Activated CD4-positive, alpha-beta T cell treated with anti-CD3 and anti-CD28 coated beads, Interleukin-2, amount 10 ng/mL, durations not matched to agents 24 days and 14 days (primary cell): ENCODE measurements at regions not wholly inside any gene's neighbourhood (a gene's known extent, or its start where the extent isn't known, plus 50 kb on each side); places are given as distances from the start of the nearest gene placed in this dataset.

Source experiments
- DNase-seq: peaks from one replicate; pipeline ENCODE4 v3.0.0; 2022
- H3K27ac Mint-ChIP-seq: one replicate; pipeline ENCODE4 v1.8.0; 2022; ENCODE audit warnings: mild to moderate bottlenecking, mixed read lengths
- H3K27me3 Mint-ChIP-seq: one replicate; pipeline ENCODE4 v1.8.0; 2022; ENCODE audit warnings: mixed read lengths
- H3K36me3 Mint-ChIP-seq: one replicate; pipeline ENCODE4 v1.8.0; 2022; ENCODE audit warnings: low read depth, mild to moderate bottlenecking, mixed read lengths
- H3K4me1 Mint-ChIP-seq: one replicate; pipeline ENCODE4 v1.8.0; 2021; ENCODE audit warnings: mixed read lengths
- H3K4me3 Mint-ChIP-seq: one replicate; pipeline ENCODE4 v1.8.0; 2022; ENCODE audit warnings: mild to moderate bottlenecking, moderate library complexity, mixed read lengths
- H3K9me3 Mint-ChIP-seq: one replicate; pipeline ENCODE4 v1.8.0; 2021; ENCODE audit warnings: mixed read lengths
- intact Hi-C: fragments of 100-400 bp; cut with micrococcal nuclease; formaldehyde crosslinking; loops from one replicate; pipeline ENCODE4 v1.15.1; 2023

DNA sequence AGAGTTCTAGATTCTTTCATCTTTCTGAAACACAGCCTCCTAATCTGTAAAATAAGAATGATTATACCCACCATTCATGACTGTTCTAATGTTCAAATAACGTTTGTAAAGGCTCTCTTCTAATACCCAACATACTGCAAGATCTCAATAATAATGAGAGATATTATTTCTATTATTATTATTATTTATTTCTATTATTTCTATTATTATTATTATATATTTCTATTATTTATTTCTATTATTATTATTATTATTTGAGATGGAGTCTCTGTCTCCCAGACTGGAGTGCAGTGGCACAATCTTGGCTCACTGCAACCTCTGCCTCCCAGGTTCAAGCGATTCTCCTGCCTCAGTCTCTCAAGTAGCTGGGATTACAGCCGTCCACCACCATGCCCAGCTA, 395.5 kb downstream of the EFNB2 start:
- H3K27me3 Mint-ChIP-seq, result no peaks in the 10 kb centered on the region
- H3K36me3 Mint-ChIP-seq, result no peaks in the 10 kb centered on the region
- DNase-seq, result no peak
- intact Hi-C loops, result no loop called here
- H3K27ac Mint-ChIP-seq, result no peak overlapping the region
- no peak overlapping the region for H3K4me3 Mint-ChIP-seq
- no peaks in the 10 kb centered on the region for H3K4me1 Mint-ChIP-seq
- H3K9me3 Mint-ChIP-seq, result no peaks in the 10 kb centered on the region

DNA sequence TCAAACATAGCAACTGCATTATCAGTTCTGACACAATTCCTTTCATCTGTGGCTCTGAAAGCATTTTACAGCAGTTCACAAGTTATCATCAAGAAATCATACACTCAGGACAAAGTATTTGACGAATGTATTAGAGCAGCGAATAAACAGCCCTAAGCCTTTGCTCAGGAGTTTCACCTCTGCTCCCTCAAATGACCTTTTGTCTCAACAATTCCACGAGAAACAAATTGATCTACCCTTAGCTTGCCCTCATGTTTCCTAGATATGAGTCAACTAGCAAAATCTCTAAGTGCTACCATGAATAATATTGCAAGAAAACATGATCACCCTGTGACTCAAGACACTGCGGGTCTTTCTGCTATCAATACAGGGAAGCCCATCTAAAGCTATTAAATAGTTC, 396.1 kb downstream of the EFNB2 start:
- H3K4me3 Mint-ChIP-seq, result no peak overlapping the region
- intact Hi-C loops, result no loop called here
- no peaks in the 10 kb centered on the region for H3K36me3 Mint-ChIP-seq
- no peak overlapping the region for H3K27ac Mint-ChIP-seq
- no peaks in the 10 kb centered on the region for H3K27me3 Mint-ChIP-seq
- H3K9me3 Mint-ChIP-seq, result no peaks in the 10 kb centered on the region
- H3K4me1 Mint-ChIP-seq, result no peaks in the 10 kb centered on the region
- no peak for DNase-seq

DNA sequence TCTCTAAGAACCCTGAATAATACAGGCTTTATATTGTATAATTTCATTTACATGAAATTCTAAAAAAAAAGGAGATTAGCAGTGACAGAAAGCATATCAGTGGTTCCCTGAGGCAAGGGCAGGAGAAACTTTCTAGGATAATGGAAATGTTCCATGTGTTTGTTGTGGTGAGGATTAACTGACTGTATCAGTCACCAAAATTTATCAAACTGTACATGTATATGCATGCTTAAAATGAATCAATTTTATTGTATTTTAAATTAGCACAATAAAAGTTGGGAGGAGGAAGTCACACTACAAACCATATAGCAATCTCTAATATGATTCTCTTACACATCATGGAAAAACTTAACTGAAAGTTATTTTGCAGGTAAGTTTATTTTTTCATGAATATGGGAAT, 396.8 kb downstream of the EFNB2 start:
- H3K36me3 Mint-ChIP-seq, result no peaks in the 10 kb centered on the region
- H3K4me3 Mint-ChIP-seq, result no peak overlapping the region
- no peak for DNase-seq
- H3K9me3 Mint-ChIP-seq, result peaks cover 3% of the 10 kb centered on the region
- intact Hi-C loops, result no loop called here
- no peaks in the 10 kb centered on the region for H3K4me1 Mint-ChIP-seq
- H3K27me3 Mint-ChIP-seq, result no peaks in the 10 kb centered on the region
- no peak overlapping the region for H3K27ac Mint-ChIP-seq

DNA sequence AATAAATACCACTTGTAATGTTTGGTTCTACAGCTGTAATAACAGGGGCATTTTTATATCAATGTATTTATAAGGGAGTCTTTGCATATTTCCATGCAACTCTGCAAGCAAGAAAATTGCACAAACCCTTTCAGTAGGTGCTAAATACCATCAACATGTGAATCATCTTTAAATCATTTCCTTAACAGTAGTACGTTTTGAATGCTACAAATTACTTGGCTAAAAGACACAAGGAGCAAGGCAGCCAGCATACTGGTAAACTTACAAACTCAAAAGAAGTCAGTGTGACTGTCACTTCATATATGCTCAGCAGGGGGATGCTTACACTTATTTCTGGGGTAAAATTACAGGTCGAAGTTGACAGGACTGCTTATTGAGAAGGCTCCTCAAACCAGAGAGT, 402.4 kb downstream of the EFNB2 start:
- H3K4me3 Mint-ChIP-seq, result no peak overlapping the region
- H3K4me1 Mint-ChIP-seq, result no peaks in the 10 kb centered on the region
- H3K9me3 Mint-ChIP-seq, result peaks cover 3% of the 10 kb centered on the region
- H3K27me3 Mint-ChIP-seq, result no peaks in the 10 kb centered on the region
- DNase-seq, result no peak
- no peaks in the 10 kb centered on the region for H3K36me3 Mint-ChIP-seq
- H3K27ac Mint-ChIP-seq, result no peak overlapping the region
- intact Hi-C loops, result no loop called here

DNA sequence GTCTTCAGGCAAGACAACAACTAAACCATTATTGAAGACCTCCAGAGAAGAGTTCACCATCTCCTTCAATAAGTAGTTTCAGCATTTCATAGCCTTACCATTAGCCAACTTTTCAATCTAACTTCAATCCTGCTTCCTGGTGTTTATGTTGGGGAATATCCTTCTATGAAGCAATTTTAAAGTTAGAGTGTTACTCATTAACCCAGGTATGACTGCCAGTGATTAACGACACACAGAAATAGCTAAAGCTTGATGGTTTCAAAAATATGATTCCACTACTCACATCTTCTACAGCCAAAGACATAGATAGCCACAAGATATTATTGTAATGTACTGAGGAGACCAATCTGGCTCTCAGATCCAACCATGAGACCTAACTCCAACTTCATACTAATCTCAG, 403.2 kb downstream of the EFNB2 start:
- no peaks in the 10 kb centered on the region for H3K36me3 Mint-ChIP-seq
- peaks cover 3% of the 10 kb centered on the region for H3K9me3 Mint-ChIP-seq
- H3K4me1 Mint-ChIP-seq, result no peaks in the 10 kb centered on the region
- DNase-seq, result no peak
- no peak overlapping the region for H3K27ac Mint-ChIP-seq
- no peak overlapping the region for H3K4me3 Mint-ChIP-seq
- intact Hi-C loops, result no loop called here
- H3K27me3 Mint-ChIP-seq, result no peaks in the 10 kb centered on the region

DNA sequence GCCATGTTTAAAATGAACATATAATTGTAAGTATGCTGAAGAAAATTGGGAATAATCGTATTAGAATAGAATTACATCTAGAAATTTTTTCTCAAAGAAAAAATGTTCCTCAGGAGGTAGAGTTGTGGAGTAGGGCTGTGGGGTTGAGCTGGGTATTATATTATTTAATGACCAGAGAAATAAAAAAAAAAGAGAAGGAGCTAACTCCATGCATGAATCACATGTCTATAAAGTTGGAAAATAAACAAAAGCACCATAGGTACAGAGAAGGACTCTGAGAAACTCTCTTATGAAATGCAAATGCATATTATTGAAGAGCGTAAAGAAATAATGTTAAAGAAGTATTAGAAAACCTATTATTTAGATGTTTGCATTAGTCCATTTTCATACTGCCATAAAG, 405.5 kb downstream of the EFNB2 start:
- Mint-ChIP-seq H3K4me1 (no peaks in the 10 kb centered on the region), H3K36me3 (no peaks in the 10 kb centered on the region), H3K9me3 (peaks cover 3% of the 10 kb centered on the region), H3K4me3 (no peak overlapping the region), H3K27me3 (no peaks in the 10 kb centered on the region), H3K27ac (no peak overlapping the region)
- intact Hi-C loops, result no loop called here
- DNase-seq, result no peak

DNA sequence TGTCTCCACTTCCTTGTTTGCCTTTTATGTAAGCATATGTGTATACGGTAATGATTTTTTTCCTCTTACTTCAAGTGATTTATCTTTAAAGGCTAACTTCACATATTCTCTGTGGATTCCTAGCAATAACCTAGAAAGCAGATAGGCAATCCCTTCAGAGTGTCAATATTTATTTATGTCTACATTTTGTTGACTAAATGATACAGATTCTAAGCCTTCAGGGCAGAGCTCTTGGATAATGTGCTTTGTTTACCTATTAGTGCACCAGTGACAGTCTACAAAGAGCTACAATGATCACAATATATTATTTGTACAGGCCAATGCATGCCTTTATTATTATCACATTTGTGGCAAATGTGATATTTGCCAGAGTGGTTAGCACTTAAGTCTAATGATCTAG, 406.2 kb downstream of the EFNB2 start:
- Mint-ChIP-seq H3K27ac (no peak overlapping the region), H3K9me3 (peaks cover 3% of the 10 kb centered on the region), H3K4me1 (no peaks in the 10 kb centered on the region), H3K36me3 (no peaks in the 10 kb centered on the region), H3K27me3 (no peaks in the 10 kb centered on the region), H3K4me3 (no peak overlapping the region)
- no peak for DNase-seq
- intact Hi-C loops, result no loop called here

DNA sequence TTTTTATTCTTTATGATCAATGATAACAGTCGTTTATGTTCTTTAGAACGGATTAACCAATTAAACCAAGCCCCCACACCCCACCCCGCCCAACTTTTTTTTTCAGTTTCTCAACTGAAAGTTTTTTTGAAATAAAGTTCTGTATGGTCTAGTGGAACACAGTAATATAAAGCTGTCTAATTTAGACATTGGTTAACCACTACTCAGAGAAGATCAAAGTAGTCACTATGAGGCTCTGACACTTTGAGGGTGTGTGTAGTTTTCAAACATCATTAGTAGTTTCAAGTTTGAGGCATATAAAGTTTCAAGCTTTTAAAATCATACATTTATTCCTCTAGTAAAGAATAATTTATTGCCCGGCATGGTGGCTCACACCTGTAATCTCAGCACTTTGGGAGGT, 413.2 kb downstream of the EFNB2 start:
- intact Hi-C loops, result no loop called here
- Mint-ChIP-seq H3K27me3 (no peaks in the 10 kb centered on the region), H3K4me3 (no peak overlapping the region), H3K27ac (no peak overlapping the region), H3K36me3 (no peaks in the 10 kb centered on the region), H3K4me1 (no peaks in the 10 kb centered on the region), H3K9me3 (no peaks in the 10 kb centered on the region)
- DNase-seq, result no peak

DNA sequence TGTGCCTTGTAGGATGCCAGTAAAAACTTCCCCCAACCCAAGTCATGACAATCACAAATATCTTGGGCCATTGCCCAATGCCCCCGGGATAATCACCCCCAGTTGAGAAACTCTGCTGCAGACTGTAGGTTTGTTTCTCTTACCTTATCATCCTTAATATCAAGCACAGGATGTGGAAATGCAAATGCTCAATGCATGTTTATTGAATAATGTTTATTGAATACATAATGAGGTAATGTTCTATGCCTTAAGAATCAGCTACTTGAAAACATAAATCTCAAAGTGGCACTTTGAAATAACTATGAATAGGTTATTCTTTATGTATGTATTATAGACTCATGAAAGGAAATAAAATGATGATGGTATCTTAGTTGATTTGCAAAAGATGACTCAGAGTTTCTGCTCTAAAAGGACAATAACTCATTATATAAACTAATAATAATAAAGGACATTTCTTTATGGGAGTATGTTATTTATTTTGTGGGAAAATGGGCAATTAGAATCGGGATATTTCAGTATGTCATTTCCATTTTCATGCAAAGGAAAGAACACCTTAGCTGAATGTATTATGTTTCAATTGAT, 414.2 kb downstream of the EFNB2 start:
- no peaks in the 10 kb centered on the region for H3K36me3 Mint-ChIP-seq
- no peak overlapping the region for H3K4me3 Mint-ChIP-seq
- H3K4me1 Mint-ChIP-seq, result no peaks in the 10 kb centered on the region
- DNase-seq, result no peak
- H3K27me3 Mint-ChIP-seq, result no peaks in the 10 kb centered on the region
- intact Hi-C loops, result no loop called here
- H3K9me3 Mint-ChIP-seq, result no peaks in the 10 kb centered on the region
- no peak overlapping the region for H3K27ac Mint-ChIP-seq

DNA sequence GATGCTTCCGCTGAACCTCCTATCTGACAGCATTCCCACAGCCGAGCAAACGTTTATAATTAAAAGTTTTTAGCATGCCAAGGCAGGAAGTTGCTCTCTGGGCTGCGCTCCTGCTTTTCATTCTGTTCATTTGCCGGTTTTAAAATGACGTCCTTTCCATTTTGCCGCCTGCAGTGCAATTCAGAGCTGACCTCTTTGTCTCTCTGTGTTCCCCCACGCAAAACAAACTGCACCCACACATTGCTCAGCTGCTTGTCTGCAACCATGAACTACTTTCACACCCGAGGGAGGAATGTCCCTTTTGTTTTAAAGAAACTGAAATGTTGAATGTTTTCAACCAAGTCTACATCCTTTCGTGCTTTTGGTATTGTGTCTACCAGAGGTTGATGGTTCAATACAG, 416.5 kb downstream of the EFNB2 start:
- Mint-ChIP-seq H3K27ac (no peak overlapping the region), H3K4me3 (no peak overlapping the region), H3K9me3 (no peaks in the 10 kb centered on the region), H3K4me1 (no peaks in the 10 kb centered on the region), H3K27me3 (no peaks in the 10 kb centered on the region), H3K36me3 (no peaks in the 10 kb centered on the region)
- no peak for DNase-seq
- intact Hi-C loops, result no loop called here

DNA sequence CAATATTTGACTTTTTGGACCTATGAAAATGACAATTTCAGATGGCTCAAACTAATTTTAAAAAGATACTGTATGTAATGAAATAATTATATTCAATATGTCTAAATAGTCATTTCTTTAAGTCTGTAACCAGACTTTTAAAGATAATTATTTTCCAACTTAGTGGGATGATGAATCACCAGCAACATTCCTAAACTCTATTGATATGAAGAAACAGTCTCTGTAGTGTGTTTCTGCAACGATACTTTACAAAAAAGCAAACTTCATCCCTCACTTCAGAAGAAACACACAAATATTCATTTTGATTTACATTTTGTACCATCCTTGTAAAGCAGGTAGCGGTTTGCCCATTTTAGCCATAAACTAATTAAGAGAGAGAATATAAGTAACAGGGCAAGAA, 417.4 kb downstream of the EFNB2 start:
- no peak overlapping the region for H3K27ac Mint-ChIP-seq

DNA sequence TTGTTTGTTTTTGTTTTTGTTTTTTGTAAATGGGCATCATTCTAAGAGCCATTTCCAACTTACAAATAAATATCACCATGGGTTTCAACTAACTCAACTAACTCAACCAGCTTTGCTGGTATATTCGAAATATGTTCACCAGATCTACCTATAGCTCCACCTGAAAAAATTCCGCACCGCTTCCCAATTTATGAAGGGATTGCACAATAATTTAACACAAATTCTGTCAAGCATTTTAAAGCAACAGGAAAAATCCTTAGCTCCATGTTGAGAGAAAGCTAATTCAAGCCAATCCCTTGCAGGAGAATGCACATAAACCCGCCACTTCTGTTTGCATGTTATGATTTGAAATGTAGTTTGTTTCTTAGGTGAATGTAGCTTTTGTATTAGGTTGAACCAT, 417.8 kb downstream of the EFNB2 start:
- H3K27me3 Mint-ChIP-seq, result no peaks in the 10 kb centered on the region
- no peaks in the 10 kb centered on the region for H3K9me3 Mint-ChIP-seq
- no peak overlapping the region for H3K27ac Mint-ChIP-seq
- no peaks in the 10 kb centered on the region for H3K4me1 Mint-ChIP-seq
- intact Hi-C loops, result no loop called here
- no peak for DNase-seq
- no peaks in the 10 kb centered on the region for H3K36me3 Mint-ChIP-seq
- no peak overlapping the region for H3K4me3 Mint-ChIP-seq

More for the DNA sequence above, 417.4 kb downstream of the EFNB2 start:
- DNase-seq, result no peak
- no peaks in the 10 kb centered on the region for H3K9me3 Mint-ChIP-seq
- no peaks in the 10 kb centered on the region for H3K27me3 Mint-ChIP-seq
- no peak overlapping the region for H3K4me3 Mint-ChIP-seq
- intact Hi-C loops, result no loop called here
- H3K4me1 Mint-ChIP-seq, result no peaks in the 10 kb centered on the region
- H3K36me3 Mint-ChIP-seq, result no peaks in the 10 kb centered on the region

DNA sequence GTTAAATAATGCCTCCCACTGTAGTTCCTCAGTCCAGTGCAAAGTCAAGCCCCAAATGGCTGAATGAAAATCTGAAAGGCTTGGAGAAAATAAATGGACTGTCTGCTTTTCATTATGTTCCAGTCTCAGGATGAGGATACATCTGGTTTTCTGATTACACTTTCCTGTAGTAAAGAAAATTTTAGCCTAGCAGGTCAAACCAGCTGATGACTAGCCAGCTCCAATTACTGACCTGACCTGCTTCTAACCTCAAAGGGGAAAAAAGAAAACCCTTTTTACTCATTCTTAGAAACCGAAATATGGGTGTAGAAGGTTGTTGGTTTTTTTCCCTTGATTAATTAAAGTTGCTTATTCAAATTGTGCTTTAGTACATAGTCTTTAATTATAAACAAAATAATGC, 418.4 kb downstream of the EFNB2 start:
- Mint-ChIP-seq H3K9me3 (no peaks in the 10 kb centered on the region), H3K4me1 (no peaks in the 10 kb centered on the region), H3K27ac (no peak overlapping the region), H3K4me3 (no peak overlapping the region), H3K27me3 (no peaks in the 10 kb centered on the region), H3K36me3 (no peaks in the 10 kb centered on the region)
- intact Hi-C loops, result no loop called here
- no peak for DNase-seq

DNA sequence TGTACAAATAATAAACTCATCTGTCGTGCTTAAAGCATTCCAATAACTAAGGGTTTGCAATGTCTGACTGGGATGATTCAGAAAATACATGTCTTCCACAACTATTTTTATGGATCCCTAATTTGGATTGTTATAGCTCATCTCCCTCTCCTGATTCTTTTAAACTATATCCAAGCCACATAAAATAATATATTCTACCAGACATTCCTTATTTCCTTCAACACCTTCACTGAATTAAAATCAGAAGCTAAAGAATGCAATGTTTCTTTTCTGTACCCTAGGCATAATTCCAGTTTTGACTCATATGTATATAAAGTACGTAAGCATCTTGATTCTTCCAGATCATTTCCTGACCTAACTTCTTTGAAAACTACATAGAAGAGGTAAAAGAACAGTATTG, 420.4 kb downstream of the EFNB2 start:
- intact Hi-C loops, result no loop called here
- no peak overlapping the region for H3K27ac Mint-ChIP-seq

DNA sequence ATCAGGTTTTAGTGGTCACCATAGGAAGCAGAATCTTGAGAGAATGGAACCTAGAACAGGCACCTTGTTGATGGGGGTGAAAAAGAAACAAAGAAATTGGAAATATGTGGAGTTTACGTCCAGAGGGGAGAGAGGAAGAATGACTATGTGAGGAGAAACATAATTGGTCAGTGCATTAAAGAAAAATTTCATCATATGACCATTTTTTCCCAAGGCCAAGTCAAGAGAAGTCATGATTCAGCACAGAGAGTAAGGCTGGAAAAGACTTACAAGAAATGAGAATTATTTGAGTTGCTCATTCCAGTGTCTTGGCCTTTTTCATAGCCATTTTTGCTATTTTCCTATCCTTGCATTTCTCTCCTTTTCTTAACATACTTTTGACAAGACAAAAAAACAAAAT, 421.7 kb downstream of the EFNB2 start:
- no peak overlapping the region for H3K27ac Mint-ChIP-seq
- no peaks in the 10 kb centered on the region for H3K27me3 Mint-ChIP-seq
- no peak overlapping the region for H3K4me3 Mint-ChIP-seq
- intact Hi-C loops, result no loop called here
- no peak for DNase-seq
- no peaks in the 10 kb centered on the region for H3K9me3 Mint-ChIP-seq
- H3K4me1 Mint-ChIP-seq, result no peaks in the 10 kb centered on the region
- no peaks in the 10 kb centered on the region for H3K36me3 Mint-ChIP-seq

More for the DNA sequence above, 420.4 kb downstream of the EFNB2 start:
- no peak overlapping the region for H3K4me3 Mint-ChIP-seq
- no peaks in the 10 kb centered on the region for H3K4me1 Mint-ChIP-seq
- no peaks in the 10 kb centered on the region for H3K27me3 Mint-ChIP-seq
- no peaks in the 10 kb centered on the region for H3K36me3 Mint-ChIP-seq
- DNase-seq, result no peak
- no peaks in the 10 kb centered on the region for H3K9me3 Mint-ChIP-seq
